ENCODE measurements at regions not wholly inside any gene's neighbourhood (a gene's known extent, or its start where the extent isn't known, plus 50 kb on each side); places are given as distances from the start of the nearest gene placed in this dataset.

GRCh38 chr11:30143098-30143705 is 87.6 kb upstream of the FSHB start:
- intact Hi-C loops (cut with DNase I), result no loop called here
- WGBS, 3 donors, result 27 to 38% (median 29%) methylated on average over 3 of the region's 3 CpGs
- Histone ChIP-seq H3K4me1 (ENCODE audit: insufficient read depth) (no peaks in the 10 kb centered on the region), H3K36me3 (no peaks in the 10 kb centered on the region), H3K9me3 (no peaks in the 10 kb centered on the region), H3K27ac (no peak overlapping the region), H3K27me3 (no peaks in the 10 kb centered on the region), H3K4me3 (no peak overlapping the region)
- no peak for DNase-seq
- no peak for TF ChIP-seq EP300 (IDR thresholded peaks at IDR 0.05)
- TF ChIP-seq POLR2A (IDR thresholded peaks at IDR 0.05), result no peak
- no peak for TF ChIP-seq CTCF (IDR thresholded peaks at IDR 0.05)

- Histone ChIP-seq H3K27me3 (no peaks in the 10 kb centered on the region), H3K9me3 (no peaks in the 10 kb centered on the region), H3K4me3 (no peak overlapping the region), H3K36me3 (no peaks in the 10 kb centered on the region), H3K4me1 (ENCODE audit: insufficient read depth) (no peaks in the 10 kb centered on the region), H3K27ac (no peak overlapping the region)
- TF ChIP-seq CTCF (IDR thresholded peaks at IDR 0.05) (no peak), EP300 (IDR thresholded peaks at IDR 0.05) (no peak), POLR2A (IDR thresholded peaks at IDR 0.05) (no peak)
- DNase-seq, result no peak
- intact Hi-C loops (cut with DNase I), result no loop called here
- 89 to 92% (median 91%) methylated on average over 5 of the region's 5 CpGs for WGBS, 3 donors
Measured at GRCh38 chr11:30147293-30147692, 83.5 kb upstream of the FSHB start.

GRCh38 chr11:30149998-30150397 is 80.8 kb upstream of the FSHB start:
- TF ChIP-seq CTCF (IDR thresholded peaks at IDR 0.05) (no peak), EP300 (IDR thresholded peaks at IDR 0.05) (no peak), POLR2A (IDR thresholded peaks at IDR 0.05) (no peak)
- Histone ChIP-seq H3K9me3 (no peaks in the 10 kb centered on the region), H3K27ac (no peak overlapping the region), H3K4me3 (no peak overlapping the region), H3K36me3 (no peaks in the 10 kb centered on the region), H3K27me3 (no peaks in the 10 kb centered on the region), H3K4me1 (ENCODE audit: insufficient read depth) (no peaks in the 10 kb centered on the region)
- intact Hi-C loops (cut with DNase I), result no loop called here
- DNase-seq, result no peak
- 75 to 84% (median 79%) methylated on average over 1 of the region's 1 CpG for WGBS, 3 donors

- H3K27me3 ChIP-seq, result no peaks in the 10 kb centered on the region
- TF ChIP-seq EP300 (IDR thresholded peaks at IDR 0.05), result no peak
- TF ChIP-seq POLR2A (IDR thresholded peaks at IDR 0.05), result no peak
- TF ChIP-seq CTCF (IDR thresholded peaks at IDR 0.05), result no peak
- no peak overlapping the region for H3K4me3 ChIP-seq
- no peak for DNase-seq
- no peak overlapping the region for H3K27ac ChIP-seq
- WGBS, 3 donors, result 8 to 21% (median 9%) methylated on average over 3 of the region's 3 CpGs
- H3K9me3 ChIP-seq, result no peaks in the 10 kb centered on the region
- intact Hi-C loops (cut with DNase I), result no loop called here
- H3K36me3 ChIP-seq, result no peaks in the 10 kb centered on the region
- H3K4me1 ChIP-seq (ENCODE audit: insufficient read depth), result no peaks in the 10 kb centered on the region
Measured at GRCh38 chr11:30150425-30150824, 80.4 kb upstream of the FSHB start.
